Caco-2 (cell line): ENCODE measurements at regions not wholly inside any gene's neighbourhood (a gene's known extent, or its start where the extent isn't known, plus 50 kb on each side); places are given as distances from the start of the nearest gene placed in this dataset.
"Not testable (repeated sequence)": the region's sequence is repeated elsewhere in the genome, so short reads cannot be mapped to it uniquely, and the experiment has no call there.

Experiments
- BruUV-seq: library from RNA; stranded (reverse); fragments of 400-500 nt; replicated peaks from 2 replicates; lab custom pipeline; 2021; lab: Mats Ljungman, UMichigan
- CTCF ChIA-PET: fragments of 300-600 bp; sonication (Branson Sonifier 250); formaldehyde crosslinking; loops from one replicate; lab custom pipeline; 2022; ENCODE audit warnings: antibody characterized with exemption; lab: Charles Lee
- POLR2A ChIA-PET: fragments of 300-600 bp; sonication (Branson Sonifier 250); formaldehyde crosslinking; loops from one replicate; lab custom pipeline; 2022; ENCODE audit warnings: antibody characterized with exemption; lab: Charles Lee
- DNase-seq, 2 experiments: peaks; one replicate each; pipeline versions ENCODE4 v3.0.0 to v3.0.0-alpha.2; 2020 to 2022
- H3K27me3 ChIP-seq: replicated peaks from 2 replicates; pipeline ENCODE4 v1.6.0; 2011; ENCODE audit warnings: low read length; ENCODE audit not compliant: control insufficient read depth, insufficient read depth
- H3K36me3 ChIP-seq: 2 replicates; pipeline ENCODE4 v1.5.1; 2011; ENCODE audit warnings: low read length; ENCODE audit not compliant: control insufficient read depth, insufficient read depth
- H3K4me1 ChIP-seq: fragments of 250-450 bp; sonication (Bioruptor Pico); 2 replicates; pipeline ENCODE4 v1.5.1; 2020; ENCODE audit warnings: mild to moderate bottlenecking
- H3K4me3 ChIP-seq: 2 replicates; pipeline ENCODE4 v1.5.1; 2011; ENCODE audit warnings: low read depth, mild to moderate bottlenecking, control low read depth, low read length
- H3K9me3 ChIP-seq: fragments of 250-450 bp; sonication (Bioruptor Pico); 2 replicates; pipeline ENCODE4 v1.5.1; 2020; ENCODE audit warnings: mild to moderate bottlenecking, moderate library complexity
- H3K27ac Mint-ChIP-seq: one replicate; pipeline ENCODE4 v1.8.0; 2022; ENCODE audit warnings: mixed read lengths; ENCODE audit not compliant: unreplicated experiment
- H3K27me3 Mint-ChIP-seq: one replicate; pipeline ENCODE4 v1.8.0; 2022; ENCODE audit warnings: mixed read lengths; ENCODE audit not compliant: insufficient read depth, unreplicated experiment
- H3K36me3 Mint-ChIP-seq: one replicate; pipeline ENCODE4 v1.8.0; 2022; ENCODE audit warnings: mild to moderate bottlenecking, mixed read lengths; ENCODE audit not compliant: insufficient read depth, unreplicated experiment
- H3K4me1 Mint-ChIP-seq: one replicate; pipeline ENCODE4 v1.8.0; 2022; ENCODE audit warnings: low read depth, mixed read lengths; ENCODE audit not compliant: unreplicated experiment
- H3K4me3 Mint-ChIP-seq: one replicate; pipeline ENCODE4 v1.8.0; 2022; ENCODE audit warnings: mild to moderate bottlenecking, moderate library complexity, mixed read lengths; ENCODE audit not compliant: unreplicated experiment
- H3K9me3 Mint-ChIP-seq: one replicate; pipeline ENCODE4 v1.8.0; 2022; ENCODE audit warnings: mixed read lengths; ENCODE audit not compliant: unreplicated experiment
- CTCF ChIP-seq, 2 experiments: fragments of 200-600 bp in 1 of 2; IDR thresholded peaks; 1 replicate in 1 of 2; 2 replicates in 1 of 2; pipeline versions ENCODE4 v1.5.1 to v1.8.0; 2011 to 2022; ENCODE audit warnings: antibody characterized with exemption in 1 of 2, control low read depth in 1 of 2, inconsistent platforms in 1 of 2, low read depth in 1 of 2, low read length in 1 of 2, mild to moderate bottlenecking in 1 of 2, moderate library complexity in 1 of 2; ENCODE audit not compliant: insufficient read depth in 1 of 2, severe bottlenecking in 1 of 2, unreplicated experiment in 1 of 2
- intact Hi-C: fragments of 100-400 bp; cut with micrococcal nuclease; formaldehyde crosslinking; loops from one replicate; pipeline ENCODE4 v1.10.0; 2022; ENCODE audit not compliant: unreplicated experiment

- no peak overlapping the region for H3K27ac Mint-ChIP-seq
- peak in 1 of 2 experiments; percentile 30 for DNase-seq
- BruUV-seq: no TSS peak
- Histone ChIP-seq H3K9me3 (no peaks in the 10 kb centered on the region; the same call in 1 of the 2 replicates), H3K27me3 (no peaks in the 10 kb centered on the region), H3K36me3 (no peaks in the 10 kb centered on the region), H3K4me1 (peaks cover 6% of the 10 kb centered on the region), H3K4me3 (no peak overlapping the region)
- H3K36me3 Mint-ChIP-seq: no peaks in the 10 kb centered on the region
- CTCF ChIA-PET: interaction anchor here (0.9 kb wide), 1 partner anchor 61 kb away, joined by 3 read pairs; no protein-coding TSS in a partner anchor
- intact Hi-C loops: no loop called here
- TF ChIP-seq CTCF (IDR thresholded peaks at IDR 0.05; ENCODE audit: insufficient read depth in 1 of 2, low read depth in 1 of 2, low read length in 1 of 2, severe bottlenecking in 1 of 2, unreplicated experiment in 1 of 2): no peak
- H3K9me3 Mint-ChIP-seq: no peaks in the 10 kb centered on the region
- H3K4me1 Mint-ChIP-seq: peaks cover 5% of the 10 kb centered on the region
- H3K4me3 Mint-ChIP-seq: no peak overlapping the region
- POLR2A ChIA-PET: no interaction called here
- no peaks in the 10 kb centered on the region for H3K27me3 Mint-ChIP-seq
Measured at GRCh38 chr9:129547869-129548570, 72.9 kb downstream of the C9orf50 start.

GRCh38 chr9:129547063-129547462 lies 73.8 kb downstream of the C9orf50 start:
- POLR2A ChIA-PET: no interaction called here
- CTCF ChIA-PET: interaction anchor here (0.9 kb wide), 1 partner anchor 62 kb away, joined by 3 read pairs; no protein-coding TSS in a partner anchor
- intact Hi-C loops: no loop called here

GRCh38 chr9:129545876-129546275 lies 75.0 kb downstream of the C9orf50 start:
- POLR2A ChIA-PET, H3K4me1 Mint-ChIP-seq, H3K4me1 ChIP-seq, H3K4me3 Mint-ChIP-seq, H3K4me3 ChIP-seq, DNase-seq, H3K36me3 ChIP-seq, H3K36me3 Mint-ChIP-seq, BruUV-seq, H3K27ac Mint-ChIP-seq, H3K9me3 ChIP-seq, H3K9me3 Mint-ChIP-seq, intact Hi-C loops, H3K27me3 ChIP-seq, H3K27me3 Mint-ChIP-seq: not testable (repeated sequence)
- CTCF ChIA-PET: interaction anchor here (0.6 kb wide), 1 partner anchor 182 kb away, joined by 4 read pairs; no protein-coding TSS in a partner anchor

More at GRCh38 chr9:129547063-129547462, 73.8 kb downstream of the C9orf50 start:
- Histone ChIP-seq H3K4me1 (peaks cover 6% of the 10 kb centered on the region), H3K4me3 (no peak overlapping the region), H3K36me3 (no peaks in the 10 kb centered on the region), H3K27me3 (no peaks in the 10 kb centered on the region), H3K9me3 (no peaks in the 10 kb centered on the region; the same call in 1 of the 2 replicates)
- BruUV-seq: no TSS peak
- Mint-ChIP-seq H3K9me3 (no peaks in the 10 kb centered on the region), H3K36me3 (no peaks in the 10 kb centered on the region), H3K4me3 (no peak overlapping the region), H3K27me3 (no peaks in the 10 kb centered on the region), H3K27ac (no peak overlapping the region), H3K4me1 (peaks cover 5% of the 10 kb centered on the region)
- no peak for DNase-seq
- no peak for TF ChIP-seq CTCF (IDR thresholded peaks at IDR 0.05; ENCODE audit: insufficient read depth in 1 of 2, low read depth in 1 of 2, low read length in 1 of 2, severe bottlenecking in 1 of 2, unreplicated experiment in 1 of 2)
